Keratinocyte (primary cell): ENCODE measurements at regions not wholly inside any gene's neighbourhood (a gene's known extent, or its start where the extent isn't known, plus 50 kb on each side); places are given as distances from the start of the nearest gene placed in this dataset.

Experiments
- EZH2 ChIP-seq: IDR thresholded peaks from one replicate; pipeline ENCODE4 v1.6.1; 2012; ENCODE audit warnings: inconsistent platforms, mild to moderate bottlenecking, low read length, moderate library complexity
- TF ChIP-seq, protein P1 (sequence below), 3 experiments: IDR thresholded peaks in 1 of 3; conservative IDR thresholded peaks in 1 of 3; optimal IDR thresholded peaks in 1 of 3; 2 replicates in 2 of 3; 3 replicates in 1 of 3; pipeline versions ENCODE3 to v1.5.1; 2011; ENCODE audit warnings: low read length in 3 of 3, mild to moderate bottlenecking in 3 of 3, moderate library complexity in 2 of 3, control low read depth in 1 of 3, inconsistent platforms in 1 of 3; ENCODE audit not compliant: insufficient read depth in 2 of 3; ENCODE audit errors: extremely low read depth in 1 of 3

DNA sequence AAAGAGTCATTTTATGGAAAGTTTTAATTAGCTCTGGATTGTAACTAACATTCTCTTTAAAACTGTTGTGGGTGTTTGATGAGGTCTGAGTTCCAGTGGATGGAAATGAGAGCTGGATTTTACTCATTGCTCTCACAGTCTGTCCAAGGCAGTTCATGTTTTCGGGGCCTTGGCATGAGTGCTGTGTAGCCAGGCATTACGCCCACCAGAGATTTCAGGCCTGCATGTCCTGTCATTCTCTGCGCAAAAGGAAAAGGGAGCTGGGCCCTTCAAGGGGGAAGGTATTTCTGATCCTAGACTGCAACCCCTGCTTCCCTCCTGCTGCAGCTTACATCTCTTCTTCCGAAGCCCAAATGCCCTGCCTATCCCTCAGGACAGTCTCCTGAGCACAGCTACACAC, 499.6 kb upstream of the TRPC7 start:
- TF ChIP-seq, protein P1, sequence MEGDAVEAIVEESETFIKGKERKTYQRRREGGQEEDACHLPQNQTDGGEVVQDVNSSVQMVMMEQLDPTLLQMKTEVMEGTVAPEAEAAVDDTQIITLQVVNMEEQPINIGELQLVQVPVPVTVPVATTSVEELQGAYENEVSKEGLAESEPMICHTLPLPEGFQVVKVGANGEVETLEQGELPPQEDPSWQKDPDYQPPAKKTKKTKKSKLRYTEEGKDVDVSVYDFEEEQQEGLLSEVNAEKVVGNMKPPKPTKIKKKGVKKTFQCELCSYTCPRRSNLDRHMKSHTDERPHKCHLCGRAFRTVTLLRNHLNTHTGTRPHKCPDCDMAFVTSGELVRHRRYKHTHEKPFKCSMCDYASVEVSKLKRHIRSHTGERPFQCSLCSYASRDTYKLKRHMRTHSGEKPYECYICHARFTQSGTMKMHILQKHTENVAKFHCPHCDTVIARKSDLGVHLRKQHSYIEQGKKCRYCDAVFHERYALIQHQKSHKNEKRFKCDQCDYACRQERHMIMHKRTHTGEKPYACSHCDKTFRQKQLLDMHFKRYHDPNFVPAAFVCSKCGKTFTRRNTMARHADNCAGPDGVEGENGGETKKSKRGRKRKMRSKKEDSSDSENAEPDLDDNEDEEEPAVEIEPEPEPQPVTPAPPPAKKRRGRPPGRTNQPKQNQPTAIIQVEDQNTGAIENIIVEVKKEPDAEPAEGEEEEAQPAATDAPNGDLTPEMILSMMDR (optimal IDR thresholded peaks at IDR 0.05 in 1 of 3, IDR thresholded peaks at IDR 0.05 in 1 of 3, conservative IDR thresholded peaks at IDR 0.05 in 1 of 3; ENCODE audit: extremely low read depth in 1 of 3, insufficient read depth in 2 of 3, low read length in 3 of 3), result no peak
- no peak for TF ChIP-seq EZH2
